ENCODE measurements at regions not wholly inside any gene's neighbourhood (a gene's known extent, or its start where the extent isn't known, plus 50 kb on each side); places are given as distances from the start of the nearest gene placed in this dataset.

DNA sequence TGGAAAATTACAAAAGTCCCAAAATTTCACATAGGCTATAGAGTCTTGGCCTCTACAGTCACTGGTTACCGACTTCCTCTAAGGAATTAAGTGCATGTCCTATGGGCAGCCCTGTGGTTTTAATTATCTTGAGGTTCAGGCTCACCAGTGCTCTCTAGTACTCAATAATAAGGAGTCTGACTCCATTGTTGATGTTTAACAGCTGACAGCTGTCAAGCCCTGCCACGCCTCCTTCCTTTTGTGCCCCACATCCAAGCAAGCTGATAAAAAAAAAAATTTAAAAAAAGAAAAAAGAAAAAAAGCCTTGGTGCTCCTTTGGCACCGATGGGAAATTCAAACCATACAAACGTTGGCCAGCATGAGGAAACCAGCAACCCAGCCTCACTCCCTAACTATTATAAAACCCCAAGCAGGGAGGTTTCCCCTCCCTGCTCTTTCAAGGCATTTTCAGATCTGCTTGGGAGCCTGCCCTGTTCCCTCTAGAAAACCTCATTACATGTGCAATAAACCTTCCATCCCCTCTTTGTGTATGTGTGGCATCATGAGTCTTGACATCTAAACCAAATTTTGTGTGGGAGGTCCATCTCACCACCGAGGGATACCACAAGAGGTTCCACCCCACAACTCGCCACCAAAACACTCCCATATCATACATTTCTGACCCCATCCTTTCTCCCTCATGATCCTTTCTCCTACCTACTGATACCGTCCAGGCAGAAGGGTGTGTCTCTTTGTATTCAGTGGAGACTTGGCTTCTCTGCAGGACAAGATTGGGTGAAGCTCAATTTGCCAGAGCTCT is 70.9 kb upstream of the CCDC71L start:
- TF ChIP-seq, protein P1, sequence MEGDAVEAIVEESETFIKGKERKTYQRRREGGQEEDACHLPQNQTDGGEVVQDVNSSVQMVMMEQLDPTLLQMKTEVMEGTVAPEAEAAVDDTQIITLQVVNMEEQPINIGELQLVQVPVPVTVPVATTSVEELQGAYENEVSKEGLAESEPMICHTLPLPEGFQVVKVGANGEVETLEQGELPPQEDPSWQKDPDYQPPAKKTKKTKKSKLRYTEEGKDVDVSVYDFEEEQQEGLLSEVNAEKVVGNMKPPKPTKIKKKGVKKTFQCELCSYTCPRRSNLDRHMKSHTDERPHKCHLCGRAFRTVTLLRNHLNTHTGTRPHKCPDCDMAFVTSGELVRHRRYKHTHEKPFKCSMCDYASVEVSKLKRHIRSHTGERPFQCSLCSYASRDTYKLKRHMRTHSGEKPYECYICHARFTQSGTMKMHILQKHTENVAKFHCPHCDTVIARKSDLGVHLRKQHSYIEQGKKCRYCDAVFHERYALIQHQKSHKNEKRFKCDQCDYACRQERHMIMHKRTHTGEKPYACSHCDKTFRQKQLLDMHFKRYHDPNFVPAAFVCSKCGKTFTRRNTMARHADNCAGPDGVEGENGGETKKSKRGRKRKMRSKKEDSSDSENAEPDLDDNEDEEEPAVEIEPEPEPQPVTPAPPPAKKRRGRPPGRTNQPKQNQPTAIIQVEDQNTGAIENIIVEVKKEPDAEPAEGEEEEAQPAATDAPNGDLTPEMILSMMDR (conservative IDR thresholded peaks at IDR 0.05; ENCODE audit: low read depth, low read length): no peak
- no peak for TF ChIP-seq EZH2 (IDR thresholded peaks at IDR 0.05; ENCODE audit: low read length, unreplicated experiment)
